ENCODE measurements at regions not wholly inside any gene's neighbourhood (a gene's known extent, or its start where the extent isn't known, plus 50 kb on each side); places are given as distances from the start of the nearest gene placed in this dataset.
A peak's percentile ranks its signal among the peaks of the same experiment; 100 is the strongest.
"Not testable (repeated sequence)": the region's sequence is repeated elsewhere in the genome, so short reads cannot be mapped to it uniquely, and the experiment has no call there.

DNA sequence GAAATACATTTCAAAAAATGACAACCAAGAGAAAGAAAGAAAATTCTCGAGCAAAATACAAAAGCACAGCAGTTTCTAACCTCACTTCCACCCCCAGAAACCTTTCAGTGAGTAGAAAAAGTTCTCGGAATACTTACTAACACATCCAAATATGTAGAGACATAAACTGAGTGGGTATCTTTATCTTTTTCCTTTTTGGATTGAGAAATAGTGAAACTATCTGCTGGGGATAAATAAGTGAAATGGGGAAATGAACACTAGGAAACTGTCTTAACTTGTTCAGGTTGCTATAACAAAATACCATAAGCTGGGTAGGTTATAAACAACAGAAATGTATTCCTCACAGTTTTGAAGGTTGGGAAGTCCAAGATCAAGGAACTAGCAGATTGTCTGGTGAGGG lies 72.0 kb downstream of the VCAM1 start:
- DNase-seq (ENCODE audit: low read depth in 2 of 2) = no peak

GRCh38 chr1:100793659-100794058 lies 74.1 kb downstream of the VCAM1 start:
- DNase-seq (ENCODE audit: low read depth in 2 of 2) = no peak

GRCh38 chr1:100794748-100795645 lies 75.5 kb downstream of the VCAM1 start:
- DNase-seq (ENCODE audit: low read depth in 2 of 2) = no peak

DNA sequence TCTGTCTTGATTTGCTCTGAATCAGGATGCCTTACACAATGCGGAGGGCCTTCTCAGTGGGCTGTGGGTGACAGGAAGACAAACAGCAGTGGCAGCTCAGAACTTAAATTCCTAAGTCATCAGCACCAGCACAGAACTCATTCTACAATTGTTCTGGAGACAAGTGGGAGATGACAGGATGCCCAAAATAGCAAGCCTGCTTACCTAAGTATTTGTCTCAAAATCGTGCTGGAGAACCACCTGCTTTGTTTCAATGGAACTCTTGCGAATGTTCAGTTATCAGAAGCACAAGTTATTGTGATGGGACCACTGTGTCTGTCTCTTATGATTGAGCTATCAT lies 76.1 kb downstream of the VCAM1 start:
- DNase-seq (ENCODE audit: low read depth in 2 of 2) = no peak

DNA sequence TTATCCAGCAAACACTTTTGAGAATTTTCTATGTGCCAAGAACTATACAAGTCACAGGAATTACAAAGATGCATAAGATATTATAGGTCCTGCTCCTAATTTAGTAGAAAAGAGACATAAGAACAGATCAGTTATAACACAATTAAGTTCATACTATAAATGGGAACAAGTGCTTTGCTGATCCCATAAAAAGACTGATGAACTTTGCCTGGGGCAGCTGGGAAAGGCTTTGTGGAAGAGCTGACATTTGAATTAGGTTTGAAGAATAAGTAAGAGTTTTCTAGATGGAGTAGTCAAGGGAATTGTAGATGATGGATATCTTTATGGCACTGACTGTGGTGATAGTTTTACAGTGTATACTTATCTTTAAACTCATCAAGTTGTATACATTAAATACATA lies 76.5 kb downstream of the VCAM1 start:
- no peak for DNase-seq (ENCODE audit: low read depth in 2 of 2)

DNA sequence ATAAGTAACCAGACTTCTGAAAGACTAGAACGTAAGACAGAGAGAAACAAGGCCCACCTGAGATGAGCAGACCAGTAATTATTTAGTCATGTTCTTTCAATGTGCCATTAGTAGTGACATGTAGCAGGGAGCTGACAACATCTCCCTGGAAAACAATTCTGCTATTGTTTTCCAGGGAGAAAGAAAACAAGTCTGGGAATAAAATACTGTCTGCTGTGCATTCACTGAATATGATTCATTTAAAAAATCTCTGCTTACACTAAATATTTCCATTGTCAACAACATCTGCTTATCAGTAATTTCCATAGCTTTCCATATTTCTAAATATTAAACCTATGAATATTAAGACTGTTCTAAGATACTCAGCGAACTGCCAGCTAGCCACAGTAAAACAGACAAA lies 80.0 kb downstream of the VCAM1 start:
- peak in 1 of 2 donors; percentile 22 for DNase-seq (ENCODE audit: low read depth in 2 of 2)

- no peak for DNase-seq (ENCODE audit: low read depth in 2 of 2)
These were observed 80.5 kb downstream of the VCAM1 start for GRCh38 chr1:100799954-100800612.

DNA sequence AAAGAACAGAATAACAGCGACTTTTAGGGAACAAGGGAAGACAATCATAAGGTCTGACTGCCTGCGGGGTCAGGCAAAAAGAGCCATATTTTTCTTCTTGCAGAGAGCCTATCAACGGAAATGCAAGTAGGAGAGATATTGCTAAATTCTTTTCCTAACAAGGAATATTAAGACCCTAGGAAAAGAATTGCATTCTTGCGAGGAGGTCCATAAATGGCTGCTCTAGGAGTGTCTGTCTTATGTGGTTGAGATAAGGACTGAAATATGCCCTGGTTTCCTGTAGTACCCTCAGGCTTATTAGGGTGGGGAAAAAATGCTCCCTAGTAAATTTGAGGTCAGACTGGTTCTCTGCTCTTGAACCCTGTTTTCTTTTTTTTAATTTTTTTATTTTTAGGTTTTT lies 81.7 kb downstream of the VCAM1 start:
- DNase-seq (ENCODE audit: low read depth in 2 of 2) = not testable (repeated sequence)

DNA sequence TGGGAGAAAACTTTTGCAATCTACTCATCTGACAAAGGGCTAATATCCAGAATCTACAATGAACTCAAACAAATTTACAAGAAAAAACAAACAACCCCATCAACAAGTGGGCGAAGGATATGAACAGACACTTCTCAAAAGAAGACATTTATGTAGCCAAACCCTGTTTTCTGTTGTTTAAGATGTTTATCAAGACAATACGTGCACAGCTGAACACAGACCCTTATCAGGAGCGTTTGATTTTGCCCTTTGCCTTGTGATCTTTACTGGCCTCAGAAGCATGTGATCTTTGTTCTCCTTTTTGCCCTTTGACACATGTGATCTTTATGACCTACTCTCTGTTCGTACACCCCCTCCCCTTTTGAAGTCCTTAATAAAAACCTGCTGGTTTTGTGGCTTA lies 83.7 kb downstream of the VCAM1 start:
- DNase-seq (ENCODE audit: low read depth in 2 of 2) = not testable (repeated sequence)

GRCh38 chr1:100806601-100807000 lies 87.1 kb downstream of the VCAM1 start:
- DNase-seq (ENCODE audit: low read depth in 2 of 2) = no peak

GRCh38 chr1:100810360-100810759 lies 84.3 kb downstream of the EXTL2 start:
- DNase-seq (ENCODE audit: low read depth in 2 of 2) = no peak

DNA sequence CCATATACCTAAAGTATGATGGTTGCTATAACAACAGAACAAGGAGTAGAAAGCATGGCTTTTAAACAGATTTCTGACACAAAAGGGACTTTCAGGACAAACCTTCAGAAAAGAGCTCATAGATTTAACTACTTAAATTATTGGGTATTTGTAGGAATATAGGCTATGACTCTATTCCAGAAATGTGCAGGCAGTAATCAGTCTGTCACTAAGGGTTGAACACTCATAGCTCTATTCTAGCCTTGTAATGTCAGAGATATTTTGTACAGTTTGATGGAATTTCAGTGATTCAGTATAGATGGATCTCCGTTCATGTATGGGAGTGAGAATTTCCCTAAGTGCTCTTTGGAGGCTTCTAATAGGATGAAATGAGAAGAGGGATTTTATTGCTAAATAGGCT lies 82.8 kb downstream of the EXTL2 start:
- DNase-seq (ENCODE audit: low read depth in 2 of 2) = no peak

GRCh38 chr1:100814938-100815337 lies 79.7 kb downstream of the EXTL2 start:
- DNase-seq (ENCODE audit: low read depth in 2 of 2) = not testable (repeated sequence)

DNA sequence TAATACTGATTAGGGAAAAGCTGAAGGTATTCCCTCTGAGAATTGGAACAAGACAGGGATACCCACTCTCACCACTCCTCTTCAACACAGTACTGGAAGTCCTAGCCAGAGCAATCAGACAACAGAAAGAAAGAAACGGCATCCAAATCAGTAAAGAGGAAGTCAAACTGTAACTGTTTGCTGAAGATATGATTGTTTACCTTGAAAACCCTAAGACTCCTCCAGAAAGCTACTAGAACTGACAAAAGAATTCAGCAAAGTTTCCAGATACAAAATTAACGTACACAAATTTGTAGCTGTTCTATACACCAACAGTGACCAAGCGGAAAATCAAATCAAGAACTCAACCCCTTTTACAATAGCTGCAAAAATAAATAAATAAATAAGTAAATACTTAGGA lies 78.6 kb downstream of the EXTL2 start:
- DNase-seq (ENCODE audit: low read depth in 2 of 2) = no peak

GRCh38 chr1:100820195-100820594 lies 74.4 kb downstream of the EXTL2 start:
- not testable (repeated sequence) for DNase-seq (ENCODE audit: low read depth in 2 of 2)

- not testable (repeated sequence) for DNase-seq (ENCODE audit: low read depth in 2 of 2)
These were observed 72.7 kb downstream of the EXTL2 start for GRCh38 chr1:100821919-100822318.

Data from lung microvascular endothelial cell (primary cell).